ENCODE measurements at regions not wholly inside any gene's neighbourhood (a gene's known extent, or its start where the extent isn't known, plus 50 kb on each side); places are given as distances from the start of the nearest gene placed in this dataset.

- TF ChIP-seq EZH2phosphoT487 (IDR thresholded peaks at IDR 0.05; ENCODE audit: insufficient read depth, low read depth) (no peak), EZH2 (IDR thresholded peaks at IDR 0.05; ENCODE audit: insufficient read depth, poor library complexity, severe bottlenecking) (no peak)
Observed at GRCh38 chr7:18200855-18201254, 173.2 kb upstream of the PRPS1L1 start.
